ENCODE measurements at regions not wholly inside any gene's neighbourhood (a gene's known extent, or its start where the extent isn't known, plus 50 kb on each side); places are given as distances from the start of the nearest gene placed in this dataset.

GRCh38 chr2:194718881-194719280 lies 938.1 kb upstream of the SLC39A10 start:
- TF ChIP-seq CTCF (conservative IDR thresholded peaks at IDR 0.05; ENCODE audit: low read depth, low read length): no peak
- no peak for TF ChIP-seq EZH2phosphoT487 (IDR thresholded peaks at IDR 0.05; ENCODE audit: borderline replicate concordance, low read length)
- TF ChIP-seq EZH2 (IDR thresholded peaks at IDR 0.05; ENCODE audit: low read length, unreplicated experiment): no peak
